ENCODE measurements at regions not wholly inside any gene's neighbourhood (a gene's known extent, or its start where the extent isn't known, plus 50 kb on each side); places are given as distances from the start of the nearest gene placed in this dataset.

GRCh38 chr1:238104752-238105151 is 214.0 kb upstream of the ZP4 start (continued):
- TF ChIP-seq ZNF407 (CRISPR knock-in tag; IDR thresholded peaks at IDR 0.05; ENCODE audit: not compliant biosample characterization) (no peak), SATB2 (CRISPR knock-in tag; IDR thresholded peaks at IDR 0.05) (no peak), NFIB (CRISPR knock-in tag; IDR thresholded peaks at IDR 0.05; ENCODE audit: borderline replicate concordance) (no peak), ZNF234 (CRISPR knock-in tag; conservative IDR thresholded peaks at IDR 0.05) (no peak), IKZF4 (CRISPR knock-in tag; IDR thresholded peaks at IDR 0.05; ENCODE audit: borderline replicate concordance, low read depth, not compliant biosample characterization) (no peak), ZNF737 (CRISPR knock-in tag; IDR thresholded peaks at IDR 0.05; ENCODE audit: borderline replicate concordance) (no peak), NR3C1 (CRISPR knock-in tag; IDR thresholded peaks at IDR 0.05) (no peak), TEAD3 (CRISPR knock-in tag; optimal IDR thresholded peaks at IDR 0.05; ENCODE audit: borderline replicate concordance) (no peak)
